Eye (tissue), 1 donor: ENCODE measurements at regions not wholly inside any gene's neighbourhood (a gene's known extent, or its start where the extent isn't known, plus 50 kb on each side); places are given as distances from the start of the nearest gene placed in this dataset.

Source experiments
- DNase-seq: peaks from one replicate; pipeline ENCODE4 v3.0.0-alpha.2; 2015

GRCh38 chr3:181764544-181764943, 52.8 kb downstream of the SOX2 start:
- DNase-seq = no peak

GRCh38 chr3:181770296-181770695, 58.6 kb downstream of the SOX2 start:
- DNase-seq = no peak

GRCh38 chr3:181771120-181771519, 59.4 kb downstream of the SOX2 start:
- no peak for DNase-seq

GRCh38 chr3:181772166-181772565, 60.4 kb downstream of the SOX2 start:
- no peak for DNase-seq

- DNase-seq = no peak
These were observed 62.2 kb downstream of the SOX2 start for GRCh38 chr3:181773921-181774320.

DNA sequence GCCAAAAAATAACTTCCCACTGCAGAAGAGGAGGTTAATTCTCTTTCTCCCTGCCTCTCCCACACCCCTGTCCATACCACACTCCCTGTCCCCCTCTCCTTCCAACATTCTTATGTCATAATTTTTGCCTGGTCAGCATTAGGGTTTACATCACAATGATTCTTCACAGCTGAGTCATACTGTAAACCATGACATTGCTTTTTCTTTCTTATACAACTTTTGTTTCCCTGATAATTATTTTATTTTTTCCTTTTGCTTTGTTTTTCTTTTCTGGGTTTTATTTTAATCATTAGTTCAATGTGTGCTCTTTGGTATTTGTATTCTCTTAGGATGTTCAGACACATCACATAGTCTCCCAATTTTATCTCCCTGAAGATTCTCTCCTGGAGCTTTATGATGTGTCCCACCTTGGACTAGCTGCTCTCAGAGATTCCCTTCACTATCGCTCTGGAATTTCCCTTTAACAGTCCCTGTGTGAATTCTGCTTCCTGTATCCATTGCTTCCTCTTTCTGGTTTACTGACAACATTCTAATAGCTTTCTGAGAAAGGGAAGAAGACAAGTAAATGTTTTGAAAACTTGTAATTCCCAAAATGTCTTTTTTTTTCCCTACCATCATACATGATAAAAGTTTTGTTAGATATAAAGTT, 70.7 kb downstream of the SOX2 start:
- DNase-seq = peak; percentile 25

DNA sequence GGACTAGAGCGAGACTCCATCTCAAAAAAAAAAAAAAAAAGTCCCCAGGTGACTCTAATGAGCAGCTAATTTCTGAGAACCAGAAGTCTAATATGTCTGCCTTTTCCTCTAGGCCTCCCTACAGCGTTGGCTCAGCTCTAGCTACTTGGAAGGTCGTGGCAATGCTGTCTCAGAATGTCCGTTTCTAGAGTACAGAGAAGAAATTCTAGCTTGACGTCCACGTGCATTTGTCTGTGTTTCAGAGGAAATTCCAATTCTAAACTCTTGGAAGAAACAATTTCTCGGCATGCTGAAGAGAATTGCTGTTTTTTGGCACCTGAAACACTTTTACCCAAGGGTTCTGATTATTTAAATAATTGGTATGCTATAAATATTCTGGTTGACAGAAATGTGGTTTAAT, 78.8 kb downstream of the SOX2 start:
- DNase-seq = no peak

DNA sequence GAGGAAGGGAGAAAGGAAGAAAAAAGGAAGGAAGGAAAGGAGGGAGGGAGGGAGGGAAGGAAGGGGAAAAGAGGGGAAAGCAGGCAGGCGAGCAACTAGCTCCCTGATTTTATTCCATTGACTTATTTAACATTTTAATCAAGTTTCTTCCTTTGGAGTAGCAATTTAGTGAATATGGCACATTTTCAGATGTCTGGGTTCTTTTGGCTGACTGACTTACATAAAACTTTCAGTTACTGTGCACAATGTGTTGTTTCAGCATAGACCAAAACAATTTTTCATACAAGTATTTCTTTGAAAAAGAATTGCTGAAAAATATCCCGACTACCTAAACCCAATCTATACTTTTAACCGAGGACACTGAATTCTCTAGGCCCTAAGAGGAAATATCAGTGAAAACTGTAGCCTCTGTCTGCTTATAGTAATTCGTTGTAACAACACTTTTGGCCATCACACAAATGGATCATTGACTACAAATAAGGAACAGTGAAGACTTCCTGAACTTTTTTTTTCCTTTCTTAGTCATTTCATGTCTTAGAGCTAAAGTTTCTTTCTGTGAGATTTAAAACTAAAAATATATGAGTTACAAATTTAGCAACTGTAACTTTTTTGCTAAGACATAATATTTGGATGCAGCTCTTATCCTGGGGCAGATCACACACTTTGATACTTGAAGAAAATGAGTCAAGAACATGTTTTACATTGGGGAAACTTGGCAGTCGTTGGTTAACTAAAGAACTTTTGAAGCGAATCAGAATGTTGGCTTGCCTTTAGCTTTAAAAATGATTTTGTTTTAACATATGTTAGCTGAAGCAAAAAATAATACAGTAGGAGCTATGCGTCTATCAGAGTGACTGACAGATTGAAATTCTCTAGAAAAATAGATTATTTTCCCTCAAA, 79.6 kb downstream of the SOX2 start:
- DNase-seq = peak; percentile 36

GRCh38 chr3:181793006-181793405, 81.3 kb downstream of the SOX2 start:
- DNase-seq = no peak

DNA sequence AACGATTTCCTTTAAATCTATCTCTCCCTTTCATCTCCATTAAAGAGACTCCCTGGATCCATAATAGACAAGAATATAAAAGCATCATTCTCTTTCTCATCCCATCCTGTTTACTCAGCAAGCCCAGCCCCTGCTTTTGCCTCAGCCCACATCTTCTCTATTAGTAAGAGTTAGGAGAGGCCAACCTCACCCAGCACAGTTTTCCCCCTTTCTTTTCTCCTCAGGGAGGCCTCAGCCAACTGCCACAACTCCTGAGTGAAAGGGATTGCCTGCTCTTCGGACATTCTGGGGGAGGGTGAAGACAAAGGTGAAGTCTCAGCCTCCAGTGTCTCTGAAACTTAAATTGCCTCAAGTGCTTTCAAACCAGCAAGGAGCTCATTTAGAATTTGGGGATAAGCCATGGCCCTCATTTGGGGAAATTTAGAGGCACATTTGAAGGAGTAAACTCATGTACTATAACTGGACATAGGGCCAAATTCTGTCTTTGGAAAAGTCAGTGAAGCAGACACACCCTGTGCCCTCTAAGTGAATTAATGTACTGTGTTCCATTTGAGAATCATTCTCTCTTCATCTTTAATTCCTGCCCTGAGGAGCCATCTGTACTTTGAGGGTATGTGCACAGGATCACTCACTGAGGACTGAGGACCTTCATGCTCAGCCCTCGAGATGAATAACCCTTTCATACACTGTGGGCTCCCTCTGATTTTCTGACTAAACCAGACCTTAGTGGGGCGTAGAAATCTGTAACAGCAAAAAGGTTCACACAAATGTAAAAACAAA, 82.5 kb downstream of the SOX2 start:
- peak; percentile 17 for DNase-seq

GRCh38 chr3:181796641-181797040, 84.9 kb downstream of the SOX2 start:
- DNase-seq = no peak

DNA sequence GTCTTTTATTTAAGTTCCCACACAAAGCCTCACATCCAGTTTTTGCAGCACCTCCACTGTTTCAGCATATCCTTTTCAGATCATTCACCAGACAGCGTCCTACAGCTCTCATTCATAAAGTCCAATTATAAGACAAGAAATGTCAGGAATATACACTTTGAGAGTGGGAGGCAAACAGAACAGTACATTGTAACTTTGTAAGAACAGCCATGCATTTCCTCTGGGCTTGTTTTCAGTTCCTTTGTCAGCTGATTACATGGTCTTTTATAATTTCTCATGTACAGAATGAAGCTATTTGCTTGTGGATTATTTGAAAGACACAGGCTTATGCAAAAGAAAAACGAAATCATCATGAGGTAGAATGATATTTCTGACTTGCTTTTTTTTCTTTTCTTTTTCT, 85.7 kb downstream of the SOX2 start:
- DNase-seq = no peak

DNA sequence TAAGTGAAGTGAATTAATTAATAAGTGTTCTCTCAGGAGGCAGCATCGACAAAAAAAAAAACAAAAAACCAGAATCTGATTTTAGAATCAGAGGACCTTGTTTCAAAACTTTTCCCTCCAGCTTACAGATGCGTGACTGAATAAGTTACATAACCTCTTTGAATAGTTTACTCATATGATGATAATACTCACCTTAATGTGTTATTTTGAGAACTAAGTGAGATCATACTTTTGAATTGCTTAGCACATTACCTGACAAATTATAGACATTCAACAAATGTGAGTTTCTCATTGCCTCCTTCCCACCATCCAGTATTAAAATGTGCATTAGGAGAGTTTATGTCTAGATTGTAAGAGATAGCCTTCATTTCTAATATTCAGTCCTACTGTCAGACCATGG, 94.0 kb downstream of the SOX2 start:
- DNase-seq = no peak

- no peak for DNase-seq
These were observed 96.3 kb downstream of the SOX2 start for GRCh38 chr3:181808053-181808452.

DNA sequence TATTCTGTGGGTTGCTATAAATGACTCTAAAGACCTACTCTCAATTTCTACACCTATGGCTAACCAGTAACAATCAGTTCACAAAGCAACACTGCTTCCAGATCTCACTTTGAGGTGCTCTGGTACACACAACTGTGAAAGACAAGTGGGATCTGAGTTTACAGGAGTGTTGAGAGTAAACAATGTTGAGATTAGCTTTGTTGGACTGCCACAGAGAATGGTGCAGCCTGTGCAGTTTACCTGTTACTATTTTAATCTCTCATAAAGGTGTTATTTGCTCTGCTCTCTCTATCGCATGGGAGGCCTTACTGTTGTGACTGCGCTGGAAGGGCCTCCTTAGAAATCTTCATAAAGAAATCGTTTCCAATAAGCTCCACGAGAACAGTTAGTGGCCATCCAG, 112.0 kb downstream of the SOX2 start:
- no peak for DNase-seq

- no peak for DNase-seq
These were observed 113.2 kb downstream of the SOX2 start for GRCh38 chr3:181824961-181825360.

DNA sequence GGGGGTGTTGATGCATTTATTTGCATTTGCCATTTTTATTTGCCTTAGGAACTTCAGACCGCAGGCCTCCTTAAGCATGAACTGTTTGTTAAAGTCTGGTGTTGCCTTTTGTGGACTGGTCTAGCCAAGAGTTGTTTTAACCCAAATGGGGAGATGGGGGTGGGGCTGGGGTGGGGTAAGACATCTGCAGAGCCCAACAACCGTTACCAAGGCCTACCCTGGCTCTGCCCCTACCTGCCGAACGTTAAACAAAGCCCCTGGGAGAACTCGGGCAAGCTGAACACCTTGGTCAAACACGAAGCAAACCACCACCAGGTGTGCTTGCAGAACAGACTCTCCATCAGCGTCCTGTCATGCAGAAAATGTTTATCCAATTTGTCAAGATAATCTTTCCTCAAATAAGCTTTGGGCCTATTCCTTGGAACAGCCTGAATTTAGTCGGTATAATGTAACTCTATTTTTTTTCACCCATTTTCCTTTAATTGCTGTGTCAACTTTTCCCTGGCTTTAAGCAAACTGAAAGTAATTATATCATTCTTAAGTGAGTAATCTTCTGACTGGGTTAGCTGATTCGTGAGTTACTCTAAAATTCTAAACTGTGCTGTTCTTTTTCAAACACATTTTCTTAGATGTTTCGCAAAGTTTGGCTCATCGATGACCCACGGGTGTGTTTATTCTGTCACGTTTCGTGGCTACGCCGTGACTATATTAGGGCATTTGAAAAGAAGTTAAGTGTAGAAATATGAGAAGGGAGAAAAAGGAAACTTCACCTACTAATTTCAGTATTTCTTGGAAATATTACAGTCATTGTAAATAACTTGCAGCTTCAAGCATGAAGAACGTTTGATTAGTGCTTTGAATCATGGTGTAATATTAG, 127.6 kb downstream of the SOX2 start:
- DNase-seq = no peak

- no peak for DNase-seq
These were observed 128.2 kb downstream of the SOX2 start for GRCh38 chr3:181839916-181840297.

GRCh38 chr3:181844211-181844610, 132.5 kb downstream of the SOX2 start:
- DNase-seq = peak; percentile 26

DNA sequence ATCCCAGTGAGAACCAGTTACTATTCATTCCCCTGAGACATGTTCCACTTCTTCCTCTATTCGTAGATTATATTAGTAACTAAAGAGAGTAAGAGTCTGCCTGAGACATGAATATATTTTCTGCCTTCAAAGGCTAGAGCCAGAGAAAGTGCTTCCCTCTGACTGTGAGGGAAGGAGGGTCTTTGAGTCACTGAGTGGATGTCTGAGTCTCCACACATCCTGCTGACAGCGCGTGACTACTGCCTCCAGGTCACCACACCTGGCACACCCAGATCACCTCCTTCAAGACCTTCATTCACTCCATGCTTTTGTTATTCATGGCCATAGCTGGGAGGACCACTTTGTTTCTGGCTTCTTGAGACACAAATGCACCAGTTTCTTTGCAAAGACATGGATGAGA, 135.6 kb downstream of the SOX2 start:
- DNase-seq = no peak

GRCh38 chr3:181851063-181851462, 139.3 kb downstream of the SOX2 start:
- DNase-seq = no peak

GRCh38 chr3:181855825-181856224, 144.1 kb downstream of the SOX2 start:
- no peak for DNase-seq

DNA sequence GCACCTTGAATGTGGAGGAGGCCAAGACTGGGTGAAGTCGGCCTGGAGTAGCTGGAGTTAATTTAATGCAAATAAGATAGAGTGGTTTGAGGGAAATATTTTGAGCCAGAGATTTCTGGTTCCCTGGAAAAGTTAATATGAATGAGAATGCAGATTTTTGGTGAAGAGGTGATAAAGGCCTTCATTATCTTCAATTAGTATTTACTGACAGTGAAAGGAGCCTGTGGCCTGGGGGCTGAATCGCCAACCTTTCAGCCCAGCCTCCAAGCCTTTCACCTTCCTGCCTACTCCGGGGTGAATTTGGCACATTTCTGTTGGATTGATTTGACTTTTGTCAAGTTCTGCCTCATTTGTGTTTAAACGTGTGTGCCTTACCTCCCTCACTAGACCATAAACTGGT, 147.8 kb downstream of the SOX2 start:
- no peak for DNase-seq
